Omental fat pad (tissue), 3 donors: ENCODE measurements at regions not wholly inside any gene's neighbourhood (a gene's known extent, or its start where the extent isn't known, plus 50 kb on each side); places are given as distances from the start of the nearest gene placed in this dataset.

Experiments used
- ATAC-seq: fragments of 150-250 bp; one replicate; pipeline ENCODE4 v1.9.1; 2016; ENCODE audit warnings: mild to moderate bottlenecking, moderate library complexity; ENCODE audit not compliant: low FRiP score
- DNase-seq: peaks from one replicate; pipeline ENCODE4 v3.0.0-alpha.2; 2019; ENCODE audit warnings: low spot score
- TF ChIP-seq, protein P1 (sequence below), 3 donors: fragments of 450-650 bp; IDR thresholded peaks; one replicate each; pipeline ENCODE4 v1.5.1; 2016 to 2017; ENCODE audit warnings: antibody characterized with exemption in 3 of 3, mild to moderate bottlenecking in 3 of 3, moderate library complexity in 2 of 3

DNA sequence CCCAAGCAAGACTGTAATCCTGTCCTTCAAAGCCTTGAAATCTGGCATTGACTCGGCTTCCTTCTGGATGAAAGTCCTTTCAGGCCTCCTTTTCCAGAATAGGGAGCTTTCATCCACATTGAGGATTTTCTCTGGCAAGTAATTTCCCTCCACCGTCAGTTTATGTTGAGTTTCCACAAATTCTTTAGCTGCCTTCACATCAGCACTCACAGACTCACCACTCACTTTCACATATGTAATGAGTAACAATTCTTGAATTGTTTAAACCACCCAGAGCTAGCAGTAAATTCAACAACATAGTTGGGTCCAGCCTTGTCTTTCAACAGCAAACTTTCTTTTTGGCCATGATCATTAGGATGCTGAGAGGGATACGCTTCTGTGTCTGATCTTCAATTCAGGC is 84.3 kb upstream of the PRDM11 start:
- TF ChIP-seq, protein P1, sequence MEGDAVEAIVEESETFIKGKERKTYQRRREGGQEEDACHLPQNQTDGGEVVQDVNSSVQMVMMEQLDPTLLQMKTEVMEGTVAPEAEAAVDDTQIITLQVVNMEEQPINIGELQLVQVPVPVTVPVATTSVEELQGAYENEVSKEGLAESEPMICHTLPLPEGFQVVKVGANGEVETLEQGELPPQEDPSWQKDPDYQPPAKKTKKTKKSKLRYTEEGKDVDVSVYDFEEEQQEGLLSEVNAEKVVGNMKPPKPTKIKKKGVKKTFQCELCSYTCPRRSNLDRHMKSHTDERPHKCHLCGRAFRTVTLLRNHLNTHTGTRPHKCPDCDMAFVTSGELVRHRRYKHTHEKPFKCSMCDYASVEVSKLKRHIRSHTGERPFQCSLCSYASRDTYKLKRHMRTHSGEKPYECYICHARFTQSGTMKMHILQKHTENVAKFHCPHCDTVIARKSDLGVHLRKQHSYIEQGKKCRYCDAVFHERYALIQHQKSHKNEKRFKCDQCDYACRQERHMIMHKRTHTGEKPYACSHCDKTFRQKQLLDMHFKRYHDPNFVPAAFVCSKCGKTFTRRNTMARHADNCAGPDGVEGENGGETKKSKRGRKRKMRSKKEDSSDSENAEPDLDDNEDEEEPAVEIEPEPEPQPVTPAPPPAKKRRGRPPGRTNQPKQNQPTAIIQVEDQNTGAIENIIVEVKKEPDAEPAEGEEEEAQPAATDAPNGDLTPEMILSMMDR (IDR thresholded peaks at IDR 0.05) = no peak
- DNase-seq (no peak), ATAC-seq (no peak)

DNA sequence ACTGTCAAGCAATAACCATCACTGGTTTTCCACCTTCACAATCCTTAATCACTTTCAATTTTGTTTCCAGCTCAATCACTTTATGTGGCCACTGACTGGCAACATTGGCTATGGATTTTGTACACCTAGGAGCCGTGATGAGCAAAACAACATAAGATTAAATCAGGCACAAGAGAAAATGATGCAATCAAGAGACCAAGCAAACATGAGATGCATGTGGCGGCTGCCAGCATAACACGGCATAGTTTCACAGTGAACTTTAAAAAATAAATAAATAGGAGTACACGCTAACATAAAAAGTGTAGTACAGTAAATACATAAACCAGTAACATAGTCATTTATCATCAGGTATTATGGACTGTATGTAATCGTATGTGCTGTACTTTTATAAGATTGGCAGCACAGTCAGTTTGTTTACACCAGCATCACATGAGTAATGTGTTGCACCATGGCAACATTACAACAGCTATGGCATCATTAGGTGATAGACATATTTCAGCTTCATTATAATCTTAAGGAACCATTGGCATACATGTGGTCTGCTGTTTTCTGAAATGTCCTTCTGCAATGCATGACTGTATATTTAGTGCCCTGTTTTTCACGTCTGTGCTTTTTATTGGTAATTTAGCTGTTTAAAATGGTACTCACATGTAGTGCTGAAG is 83.3 kb upstream of the PRDM11 start:
- ATAC-seq (no peak), DNase-seq (no peak)
- TF ChIP-seq, protein P1 (IDR thresholded peaks at IDR 0.05) = no peak

DNA sequence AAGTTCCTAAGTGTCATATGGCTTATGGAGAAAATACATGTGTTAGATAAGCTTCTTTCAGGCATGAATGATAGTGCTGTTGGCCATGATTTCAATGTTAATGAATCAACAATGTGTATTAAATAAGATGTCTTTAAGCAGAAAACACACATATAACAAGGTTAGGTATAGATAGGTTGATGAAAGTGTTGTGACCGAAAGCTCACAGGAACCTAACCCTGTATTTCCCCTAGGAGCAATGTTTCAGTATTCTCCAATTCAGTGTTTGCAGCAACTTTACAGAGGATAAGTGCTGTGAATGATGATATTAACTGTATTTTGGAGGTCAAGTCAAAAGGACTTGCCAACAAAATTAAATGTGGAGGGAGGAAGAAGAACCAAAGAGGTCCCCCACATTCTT is 82.8 kb upstream of the PRDM11 start:
- DNase-seq (no peak), ATAC-seq (no peak)
- TF ChIP-seq, protein P1 (IDR thresholded peaks at IDR 0.05) = no peak

DNA sequence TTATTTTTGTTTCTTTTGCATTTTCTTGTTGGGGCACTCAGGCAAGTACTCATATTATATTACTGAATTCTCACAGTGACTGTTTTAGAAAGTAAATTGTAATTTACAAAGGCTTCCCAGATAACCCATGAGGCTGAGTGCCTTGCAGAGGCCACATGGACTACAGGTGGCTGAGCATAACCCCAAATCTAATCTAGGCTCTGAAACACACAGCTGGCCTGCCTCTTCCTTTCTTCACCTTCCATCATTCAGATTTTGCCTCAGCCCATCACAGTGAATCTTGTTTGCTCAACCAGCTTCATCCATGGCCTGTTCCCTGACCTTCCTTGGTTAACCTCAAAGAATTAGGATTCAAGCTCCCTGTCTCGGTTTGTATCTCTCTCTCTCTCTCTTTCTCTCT is 78.5 kb upstream of the PRDM11 start:
- TF ChIP-seq, protein P1 (IDR thresholded peaks at IDR 0.05) = no peak
- DNase-seq = no peak
- no peak for ATAC-seq

DNA sequence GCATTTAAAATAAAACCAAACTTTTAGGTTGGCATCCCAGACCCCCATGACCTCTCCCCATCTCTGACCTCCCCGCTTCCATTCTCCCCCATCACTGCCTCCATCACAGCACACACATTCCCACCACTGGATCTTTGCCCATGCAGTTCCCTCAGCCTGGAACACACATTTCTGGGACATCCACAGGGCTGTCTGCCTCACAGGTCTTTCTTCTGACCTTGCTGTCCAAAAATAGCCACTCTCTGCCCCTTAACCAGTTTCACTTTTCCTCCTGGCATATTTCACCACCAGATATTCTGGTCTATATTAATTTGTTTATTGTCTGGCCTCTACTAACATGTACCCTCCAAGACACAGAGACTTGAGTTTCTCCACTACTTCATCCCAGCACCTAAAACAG is 75.2 kb upstream of the PRDM11 start:
- ATAC-seq (no peak), DNase-seq (no peak)
- TF ChIP-seq, protein P1 (IDR thresholded peaks at IDR 0.05) = no peak

DNA sequence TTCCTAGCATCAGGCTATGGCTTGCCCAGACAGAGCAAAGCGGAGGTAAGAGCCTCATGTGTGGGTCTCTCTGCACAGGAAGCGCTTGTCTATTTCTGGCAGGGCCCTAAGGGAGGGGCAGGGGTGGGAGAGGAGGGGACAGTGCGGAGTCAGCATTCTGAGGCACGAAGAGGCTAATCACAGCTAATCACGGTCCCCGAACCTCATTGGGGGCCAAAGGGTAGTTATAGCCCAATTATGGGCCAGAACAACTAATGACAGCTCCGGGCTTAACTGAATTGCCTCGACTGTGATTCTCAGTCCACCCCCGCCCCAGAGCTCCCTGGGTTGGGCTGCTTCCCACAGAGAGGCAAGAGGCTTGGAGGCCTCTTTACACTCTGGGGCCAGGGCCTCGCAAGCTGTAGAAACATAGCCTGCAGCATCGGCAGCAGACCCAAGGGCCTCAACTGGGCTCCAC is 72.7 kb upstream of the PRDM11 start:
- TF ChIP-seq, protein P1 (IDR thresholded peaks at IDR 0.05) = no peak
- no peak for DNase-seq
- ATAC-seq = no peak

DNA sequence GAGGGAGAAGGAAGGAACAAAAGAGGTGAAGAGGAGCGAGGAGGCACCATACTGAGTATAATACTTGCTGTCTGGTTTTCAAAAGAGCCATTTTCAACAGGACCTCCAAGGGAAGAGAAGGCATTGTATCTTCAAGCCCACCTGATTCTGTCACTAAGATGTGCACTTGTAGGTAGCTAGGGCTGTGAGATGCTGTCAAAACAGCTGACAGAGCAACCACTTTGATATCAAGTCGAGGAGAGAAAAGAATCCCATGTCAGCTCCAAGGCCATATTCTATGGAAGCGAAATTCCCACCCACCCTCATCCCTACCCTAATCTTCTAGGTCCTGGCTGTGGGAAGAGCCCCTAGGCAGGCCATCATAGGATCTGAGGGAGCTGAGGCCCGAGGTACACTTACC is 70.9 kb upstream of the PRDM11 start:
- TF ChIP-seq, protein P1 (IDR thresholded peaks at IDR 0.05) = no peak
- ATAC-seq (no peak), DNase-seq (no peak)
